ENCODE measurements at regions not wholly inside any gene's neighbourhood (a gene's known extent, or its start where the extent isn't known, plus 50 kb on each side); places are given as distances from the start of the nearest gene placed in this dataset.
A peak's percentile ranks its signal among the peaks of the same experiment; 100 is the strongest.

- no peak for TF ChIP-seq EP300 (IDR thresholded peaks at IDR 0.05; ENCODE audit: low read depth)
- TF ChIP-seq, protein P1, sequence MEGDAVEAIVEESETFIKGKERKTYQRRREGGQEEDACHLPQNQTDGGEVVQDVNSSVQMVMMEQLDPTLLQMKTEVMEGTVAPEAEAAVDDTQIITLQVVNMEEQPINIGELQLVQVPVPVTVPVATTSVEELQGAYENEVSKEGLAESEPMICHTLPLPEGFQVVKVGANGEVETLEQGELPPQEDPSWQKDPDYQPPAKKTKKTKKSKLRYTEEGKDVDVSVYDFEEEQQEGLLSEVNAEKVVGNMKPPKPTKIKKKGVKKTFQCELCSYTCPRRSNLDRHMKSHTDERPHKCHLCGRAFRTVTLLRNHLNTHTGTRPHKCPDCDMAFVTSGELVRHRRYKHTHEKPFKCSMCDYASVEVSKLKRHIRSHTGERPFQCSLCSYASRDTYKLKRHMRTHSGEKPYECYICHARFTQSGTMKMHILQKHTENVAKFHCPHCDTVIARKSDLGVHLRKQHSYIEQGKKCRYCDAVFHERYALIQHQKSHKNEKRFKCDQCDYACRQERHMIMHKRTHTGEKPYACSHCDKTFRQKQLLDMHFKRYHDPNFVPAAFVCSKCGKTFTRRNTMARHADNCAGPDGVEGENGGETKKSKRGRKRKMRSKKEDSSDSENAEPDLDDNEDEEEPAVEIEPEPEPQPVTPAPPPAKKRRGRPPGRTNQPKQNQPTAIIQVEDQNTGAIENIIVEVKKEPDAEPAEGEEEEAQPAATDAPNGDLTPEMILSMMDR (IDR thresholded peaks at IDR 0.05): peak; percentile 36 to 57 (median 48)
- no peak for TF ChIP-seq POLR2A (IDR thresholded peaks at IDR 0.05)
- no peak for TF ChIP-seq POLR2AphosphoS5 (IDR thresholded peaks at IDR 0.05)
Observed at GRCh38 chr3:22117751-22118346, 366.8 kb upstream of the ZNF385D start.
